Astrocyte (in vitro differentiated cells and primary cell): ENCODE measurements at regions not wholly inside any gene's neighbourhood (a gene's known extent, or its start where the extent isn't known, plus 50 kb on each side); places are given as distances from the start of the nearest gene placed in this dataset.

Experiments
- EZH2 ChIP-seq: IDR thresholded peaks from 2 replicates; pipeline ENCODE4 v1.6.1; 2012; ENCODE audit warnings: mild to moderate bottlenecking, low read length, inconsistent platforms; ENCODE audit not compliant: insufficient read depth
- TF ChIP-seq, protein P1 (sequence below): IDR thresholded peaks from 2 replicates; pipeline ENCODE4 v1.5.1; 2011; ENCODE audit warnings: low read depth, mild to moderate bottlenecking, inconsistent platforms, low read length, moderate library complexity; ENCODE audit not compliant: insufficient read depth

DNA sequence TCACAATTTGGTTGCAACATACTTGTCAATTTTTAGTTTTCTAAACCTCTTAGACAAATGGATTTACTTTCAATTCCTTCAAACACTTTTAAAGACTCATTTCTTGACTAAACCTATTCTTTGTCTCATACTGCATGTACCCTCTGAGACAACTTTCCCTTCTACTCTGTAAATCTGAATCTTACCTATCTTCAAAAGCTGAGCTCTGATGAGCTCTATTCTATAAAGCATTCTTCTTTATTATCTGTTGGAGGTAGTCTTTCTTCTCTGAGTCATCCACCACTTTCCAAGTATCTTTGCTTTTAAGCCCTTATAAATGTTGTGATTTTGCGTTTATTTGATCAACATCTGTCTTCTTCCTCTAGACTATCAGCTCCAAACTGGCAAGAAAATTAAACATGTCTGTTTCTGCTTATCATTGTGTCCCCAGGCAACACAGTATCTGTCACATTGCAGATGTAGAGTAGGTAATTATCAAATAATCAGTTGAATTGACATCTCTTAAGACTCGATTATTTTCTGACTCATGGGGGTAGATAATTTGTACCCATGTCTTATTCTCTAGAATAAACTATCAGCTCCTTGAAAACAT, 265.6 kb upstream of the FAR2 start:
- TF ChIP-seq, protein P1, sequence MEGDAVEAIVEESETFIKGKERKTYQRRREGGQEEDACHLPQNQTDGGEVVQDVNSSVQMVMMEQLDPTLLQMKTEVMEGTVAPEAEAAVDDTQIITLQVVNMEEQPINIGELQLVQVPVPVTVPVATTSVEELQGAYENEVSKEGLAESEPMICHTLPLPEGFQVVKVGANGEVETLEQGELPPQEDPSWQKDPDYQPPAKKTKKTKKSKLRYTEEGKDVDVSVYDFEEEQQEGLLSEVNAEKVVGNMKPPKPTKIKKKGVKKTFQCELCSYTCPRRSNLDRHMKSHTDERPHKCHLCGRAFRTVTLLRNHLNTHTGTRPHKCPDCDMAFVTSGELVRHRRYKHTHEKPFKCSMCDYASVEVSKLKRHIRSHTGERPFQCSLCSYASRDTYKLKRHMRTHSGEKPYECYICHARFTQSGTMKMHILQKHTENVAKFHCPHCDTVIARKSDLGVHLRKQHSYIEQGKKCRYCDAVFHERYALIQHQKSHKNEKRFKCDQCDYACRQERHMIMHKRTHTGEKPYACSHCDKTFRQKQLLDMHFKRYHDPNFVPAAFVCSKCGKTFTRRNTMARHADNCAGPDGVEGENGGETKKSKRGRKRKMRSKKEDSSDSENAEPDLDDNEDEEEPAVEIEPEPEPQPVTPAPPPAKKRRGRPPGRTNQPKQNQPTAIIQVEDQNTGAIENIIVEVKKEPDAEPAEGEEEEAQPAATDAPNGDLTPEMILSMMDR = no peak
- TF ChIP-seq EZH2 = no peak
